Activated CD4-positive, alpha-beta memory T cell treated with anti-CD3 and anti-CD28 coated beads, Interleukin-2, amount 10 ng/mL, durations not matched to agents 7 days and 5 days (primary cell): ENCODE measurements at regions not wholly inside any gene's neighbourhood (a gene's known extent, or its start where the extent isn't known, plus 50 kb on each side); places are given as distances from the start of the nearest gene placed in this dataset.

Source experiments
- CTCF ChIA-PET: fragments of 350-600 bp; sonication (Branson Sonifier 250); formaldehyde crosslinking; loops from one replicate; lab custom pipeline; 2021; ENCODE audit warnings: antibody characterized with exemption, inconsistent platforms; lab: Charles Lee
- POLR2A ChIA-PET: fragments of 350-600 bp; sonication (Branson Sonifier 250); formaldehyde crosslinking; loops from one replicate; lab custom pipeline; 2021; ENCODE audit warnings: antibody characterized with exemption; lab: Charles Lee
- DNase-seq: peaks from one replicate; pipeline ENCODE4 v3.0.0-alpha.2; 2020
- H3K27ac Mint-ChIP-seq: one replicate; pipeline ENCODE4 v1.8.0; 2021; ENCODE audit warnings: mild to moderate bottlenecking, mixed read lengths
- H3K27me3 Mint-ChIP-seq: one replicate; pipeline ENCODE4 v1.8.0; 2021; ENCODE audit warnings: mixed read lengths
- H3K36me3 Mint-ChIP-seq: one replicate; pipeline ENCODE4 v1.8.0; 2021; ENCODE audit warnings: low read depth, mixed read lengths
- H3K4me1 Mint-ChIP-seq: one replicate; pipeline ENCODE4 v1.8.0; 2021; ENCODE audit warnings: mixed read lengths
- H3K4me3 Mint-ChIP-seq: one replicate; pipeline ENCODE4 v1.8.0; 2021; ENCODE audit warnings: mild to moderate bottlenecking, mixed read lengths
- H3K9me3 Mint-ChIP-seq: one replicate; pipeline ENCODE4 v1.8.0; 2021; ENCODE audit warnings: mixed read lengths

DNA sequence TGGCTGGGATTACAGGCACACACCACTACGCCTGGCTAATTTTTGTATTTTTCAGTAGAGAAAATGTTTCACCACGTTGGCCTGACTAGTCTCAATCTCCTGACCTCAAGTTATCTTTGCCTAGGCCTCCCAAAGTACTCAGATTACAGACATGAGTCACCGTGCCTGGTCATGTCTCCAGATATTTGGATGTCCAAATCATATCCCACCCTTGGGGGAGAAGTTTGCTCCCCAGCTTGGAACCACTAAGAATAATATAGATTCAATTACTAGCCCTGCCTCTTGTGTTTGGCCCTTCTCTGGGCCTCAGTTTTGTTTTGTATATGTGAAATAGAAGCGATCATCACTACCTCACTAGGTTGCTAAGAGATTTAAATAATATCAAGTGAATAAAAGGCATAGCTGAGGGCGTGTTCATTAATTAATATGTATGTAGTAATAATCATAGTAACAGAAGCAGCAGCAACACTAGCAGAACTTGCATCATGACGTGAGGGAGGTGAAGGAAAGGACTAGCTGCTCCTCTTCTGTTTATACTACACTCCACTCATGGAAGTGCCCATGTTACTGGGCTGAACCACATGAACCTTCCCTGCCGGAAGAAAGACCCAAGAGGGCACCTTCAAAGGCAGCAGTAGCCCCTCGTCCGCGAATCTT lies 253.6 kb upstream of the XYLT1 start:
- no peak overlapping the region for H3K4me3 Mint-ChIP-seq
- H3K27ac Mint-ChIP-seq, result no peak overlapping the region
- no peaks in the 10 kb centered on the region for H3K9me3 Mint-ChIP-seq
- DNase-seq, result no peak
- ChIA-PET CTCF (no interaction called here), POLR2A (no interaction called here)
- H3K4me1 Mint-ChIP-seq, result no peaks in the 10 kb centered on the region
- no peaks in the 10 kb centered on the region for H3K27me3 Mint-ChIP-seq
- no peaks in the 10 kb centered on the region for H3K36me3 Mint-ChIP-seq

DNA sequence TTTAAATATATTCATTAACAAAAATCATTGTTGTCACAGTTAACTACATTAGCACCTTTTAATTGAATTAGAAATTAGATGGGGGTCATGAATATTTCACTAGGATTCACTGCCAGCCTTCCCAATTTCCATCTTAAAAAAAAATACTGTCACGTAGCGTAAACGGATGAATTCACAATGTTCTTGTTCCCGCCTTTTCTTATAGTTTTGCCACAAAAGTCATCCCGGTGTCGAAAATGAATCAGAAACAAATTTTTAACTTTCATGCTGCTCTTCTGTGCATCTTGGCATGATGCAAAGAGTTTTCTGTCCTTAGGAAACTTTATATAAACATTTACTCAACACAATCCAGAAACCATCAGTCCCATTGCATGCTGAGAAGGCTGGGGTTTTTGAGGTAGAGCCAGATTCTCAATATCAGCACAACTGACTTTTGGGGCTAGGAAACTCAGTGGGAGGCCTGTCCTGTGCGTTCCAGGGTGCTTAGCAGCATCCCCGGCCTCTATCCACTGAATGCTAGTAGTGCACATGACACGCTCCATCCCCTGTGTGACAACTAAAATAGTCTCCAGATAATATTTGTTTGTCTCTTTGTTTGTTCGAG lies 252.9 kb upstream of the XYLT1 start:
- no peak overlapping the region for H3K27ac Mint-ChIP-seq
- POLR2A ChIA-PET, result no interaction called here
- no peak for DNase-seq
- CTCF ChIA-PET, result no interaction called here
- no peaks in the 10 kb centered on the region for H3K27me3 Mint-ChIP-seq
- H3K4me3 Mint-ChIP-seq, result no peak overlapping the region
- H3K36me3 Mint-ChIP-seq, result no peaks in the 10 kb centered on the region
- H3K9me3 Mint-ChIP-seq, result no peaks in the 10 kb centered on the region
- no peaks in the 10 kb centered on the region for H3K4me1 Mint-ChIP-seq

DNA sequence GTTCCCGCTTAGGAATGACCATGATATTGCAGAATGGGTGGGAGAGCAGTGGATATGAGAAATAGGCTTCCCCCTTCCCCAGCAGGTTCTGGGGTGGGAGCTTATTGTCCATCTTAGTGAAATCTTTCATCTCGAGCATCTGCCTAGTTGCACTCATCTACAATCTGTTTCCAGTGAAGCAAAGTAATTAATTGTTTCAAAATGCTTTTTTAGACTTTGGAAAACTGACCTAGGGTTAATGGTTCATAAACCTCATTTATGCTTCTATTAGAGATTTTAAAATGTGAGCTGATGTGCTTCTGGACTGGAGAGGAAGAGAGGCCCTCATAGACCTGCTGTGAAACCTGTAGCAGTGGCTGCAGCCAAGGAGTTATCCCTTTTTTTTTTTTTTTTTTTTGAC lies 247.7 kb upstream of the XYLT1 start:
- no peaks in the 10 kb centered on the region for H3K4me1 Mint-ChIP-seq
- ChIA-PET POLR2A (no interaction called here), CTCF (no interaction called here)
- H3K36me3 Mint-ChIP-seq, result no peaks in the 10 kb centered on the region
- no peaks in the 10 kb centered on the region for H3K9me3 Mint-ChIP-seq
- DNase-seq, result no peak
- no peak overlapping the region for H3K4me3 Mint-ChIP-seq
- no peak overlapping the region for H3K27ac Mint-ChIP-seq
- no peaks in the 10 kb centered on the region for H3K27me3 Mint-ChIP-seq

DNA sequence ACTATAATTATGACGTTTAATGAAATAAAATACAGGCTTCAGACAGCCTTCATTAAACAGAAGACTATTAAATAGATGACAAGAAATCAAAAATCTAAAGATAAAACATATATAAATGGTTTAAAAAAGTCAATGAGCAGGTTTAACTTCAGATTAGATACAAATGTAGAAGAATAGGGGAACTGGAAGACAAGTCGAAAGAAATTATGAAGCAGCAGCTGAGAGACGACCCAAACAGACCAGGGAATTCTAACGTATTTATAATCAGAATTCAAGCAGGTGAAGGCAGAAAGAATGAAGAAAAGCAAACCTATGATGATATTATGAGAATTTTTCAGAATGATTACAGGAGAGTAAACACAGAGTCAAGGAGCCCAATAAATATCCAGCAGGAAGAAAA lies 235.1 kb upstream of the XYLT1 start:
- POLR2A ChIA-PET, result no interaction called here
- Mint-ChIP-seq H3K9me3 (no peaks in the 10 kb centered on the region), H3K27ac (no peak overlapping the region), H3K36me3 (no peaks in the 10 kb centered on the region), H3K27me3 (no peaks in the 10 kb centered on the region), H3K4me1 (no peaks in the 10 kb centered on the region), H3K4me3 (no peak overlapping the region)
- DNase-seq, result no peak
- CTCF ChIA-PET, result no interaction called here

DNA sequence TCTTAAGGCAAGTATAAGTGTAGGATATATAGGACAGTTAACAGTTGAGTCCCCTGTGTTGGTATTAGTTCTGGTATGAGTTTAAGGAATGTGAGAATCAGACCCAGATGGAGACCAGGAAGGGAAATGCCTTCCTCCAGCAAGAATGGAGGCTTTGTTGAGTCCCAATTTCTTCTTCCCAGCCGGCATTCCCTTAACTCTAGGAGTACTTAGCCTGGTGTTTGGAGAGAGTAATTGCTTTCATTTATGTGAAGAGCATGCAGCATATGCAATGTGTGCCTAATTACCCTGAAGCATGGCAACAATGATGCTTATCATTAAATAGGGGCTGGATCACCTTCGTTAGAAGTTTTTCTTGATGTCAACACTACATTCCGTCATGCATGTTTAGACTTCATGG lies 225.9 kb upstream of the XYLT1 start:
- no peak overlapping the region for H3K27ac Mint-ChIP-seq
- H3K4me3 Mint-ChIP-seq, result no peak overlapping the region
- DNase-seq, result no peak
- no peaks in the 10 kb centered on the region for H3K36me3 Mint-ChIP-seq
- ChIA-PET POLR2A (no interaction called here), CTCF (no interaction called here)
- H3K9me3 Mint-ChIP-seq, result no peaks in the 10 kb centered on the region
- no peaks in the 10 kb centered on the region for H3K4me1 Mint-ChIP-seq
- H3K27me3 Mint-ChIP-seq, result peaks cover 2% of the 10 kb centered on the region

DNA sequence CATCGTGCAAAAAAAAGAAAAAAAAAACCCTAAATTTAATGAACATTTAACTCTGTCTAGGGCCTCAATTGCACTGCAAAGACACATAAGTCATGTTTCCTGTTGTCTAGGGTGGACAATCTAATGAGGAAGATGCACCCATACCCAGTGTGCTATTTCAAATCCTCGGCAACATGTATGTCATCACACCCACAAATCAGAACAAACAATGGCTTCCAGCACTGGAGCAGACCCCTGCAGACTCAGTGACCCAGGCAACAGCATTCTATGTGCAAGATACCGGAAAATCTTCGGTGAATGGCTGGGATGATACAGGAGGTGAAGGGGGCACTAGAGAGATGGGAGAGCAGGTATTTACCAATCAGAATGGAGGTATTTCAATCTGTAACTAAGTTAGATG lies 221.7 kb upstream of the XYLT1 start:
- ChIA-PET POLR2A (no interaction called here), CTCF (no interaction called here)
- H3K4me1 Mint-ChIP-seq, result no peaks in the 10 kb centered on the region
- no peaks in the 10 kb centered on the region for H3K9me3 Mint-ChIP-seq
- H3K36me3 Mint-ChIP-seq, result no peaks in the 10 kb centered on the region
- H3K27ac Mint-ChIP-seq, result no peak overlapping the region
- no peak overlapping the region for H3K4me3 Mint-ChIP-seq
- H3K27me3 Mint-ChIP-seq, result peaks cover 2% of the 10 kb centered on the region
- no peak for DNase-seq

DNA sequence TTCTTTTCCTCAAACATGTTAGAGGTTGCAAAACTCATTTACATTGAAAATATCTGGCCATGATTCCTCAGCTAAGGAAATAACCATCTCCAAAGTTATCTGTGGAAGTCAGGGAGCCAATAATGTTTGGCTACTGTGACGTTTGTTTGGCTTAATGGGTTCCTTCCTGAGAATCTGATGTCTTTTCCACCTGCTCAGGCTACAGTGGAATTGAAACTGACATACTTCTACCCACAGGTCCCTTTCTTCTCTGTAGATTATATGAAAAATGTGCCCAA lies 221.1 kb upstream of the XYLT1 start:
- ChIA-PET CTCF (no interaction called here), POLR2A (no interaction called here)
- peaks cover 2% of the 10 kb centered on the region for H3K27me3 Mint-ChIP-seq
- H3K27ac Mint-ChIP-seq, result no peak overlapping the region
- H3K9me3 Mint-ChIP-seq, result no peaks in the 10 kb centered on the region
- H3K36me3 Mint-ChIP-seq, result no peaks in the 10 kb centered on the region
- DNase-seq, result no peak
- H3K4me3 Mint-ChIP-seq, result no peak overlapping the region
- H3K4me1 Mint-ChIP-seq, result no peaks in the 10 kb centered on the region

DNA sequence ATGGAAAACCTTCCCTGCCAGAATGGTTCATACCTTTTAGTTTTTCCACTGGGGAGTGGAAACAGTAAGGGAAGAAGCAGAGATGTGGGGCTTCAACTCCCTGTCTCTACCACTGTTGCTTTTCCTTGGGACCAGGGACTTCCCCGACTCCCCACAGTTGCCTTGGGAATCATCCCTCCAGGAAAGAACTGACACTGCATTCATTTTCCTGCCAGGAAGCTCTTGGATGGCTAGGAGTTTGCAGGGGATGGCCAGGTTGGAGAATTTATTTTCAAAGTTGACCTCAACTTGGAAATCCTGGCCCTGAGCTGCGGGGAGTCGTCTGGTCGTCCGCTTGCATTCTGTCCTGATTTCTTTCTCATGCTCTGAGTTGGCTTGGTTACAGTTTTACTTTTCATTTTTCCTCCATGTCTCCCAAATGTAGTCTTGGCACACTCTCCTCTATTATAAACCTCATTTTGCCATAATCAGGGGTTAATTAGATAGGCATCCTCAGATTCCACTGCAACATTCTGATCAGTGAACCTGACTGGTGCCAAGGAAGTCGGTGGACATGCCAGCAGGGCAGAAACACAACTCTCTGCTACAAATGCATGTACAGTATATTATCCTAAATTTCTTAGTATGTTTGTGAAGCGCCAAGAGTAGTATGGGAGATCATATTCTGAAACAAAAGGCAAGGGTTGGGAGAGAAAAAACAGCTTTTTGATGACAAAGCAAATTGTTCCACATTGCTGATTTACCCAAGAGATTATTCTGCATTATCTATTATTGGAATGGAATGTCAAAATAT lies 220.5 kb upstream of the XYLT1 start:
- ChIA-PET CTCF (no interaction called here), POLR2A (no interaction called here)
- Mint-ChIP-seq H3K9me3 (no peaks in the 10 kb centered on the region), H3K4me3 (no peak overlapping the region), H3K27ac (no peak overlapping the region), H3K4me1 (no peaks in the 10 kb centered on the region), H3K27me3 (peaks cover 2% of the 10 kb centered on the region), H3K36me3 (no peaks in the 10 kb centered on the region)
- no peak for DNase-seq

DNA sequence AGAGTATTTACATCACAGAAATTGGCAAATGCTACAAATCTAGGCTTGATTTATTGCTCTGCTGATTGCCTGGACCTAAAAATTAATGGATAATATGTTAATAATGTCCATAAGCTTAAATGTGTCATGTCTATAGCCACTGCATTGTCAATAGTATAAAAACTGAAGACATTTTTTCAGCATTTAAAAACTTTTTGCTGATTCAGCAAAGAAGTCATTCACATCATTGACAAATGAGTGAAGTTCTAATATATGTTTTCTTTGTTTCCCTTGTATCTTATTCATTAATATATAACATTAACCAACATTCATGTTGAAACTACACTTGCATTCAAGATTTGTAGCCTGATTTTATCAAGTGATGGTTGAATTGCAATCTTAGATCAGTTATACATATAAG lies 214.7 kb upstream of the XYLT1 start:
- no peak for DNase-seq
- Mint-ChIP-seq H3K27ac (no peak overlapping the region), H3K27me3 (no peaks in the 10 kb centered on the region), H3K9me3 (no peaks in the 10 kb centered on the region), H3K4me3 (no peak overlapping the region), H3K36me3 (no peaks in the 10 kb centered on the region), H3K4me1 (no peaks in the 10 kb centered on the region)
- ChIA-PET CTCF (no interaction called here), POLR2A (no interaction called here)

DNA sequence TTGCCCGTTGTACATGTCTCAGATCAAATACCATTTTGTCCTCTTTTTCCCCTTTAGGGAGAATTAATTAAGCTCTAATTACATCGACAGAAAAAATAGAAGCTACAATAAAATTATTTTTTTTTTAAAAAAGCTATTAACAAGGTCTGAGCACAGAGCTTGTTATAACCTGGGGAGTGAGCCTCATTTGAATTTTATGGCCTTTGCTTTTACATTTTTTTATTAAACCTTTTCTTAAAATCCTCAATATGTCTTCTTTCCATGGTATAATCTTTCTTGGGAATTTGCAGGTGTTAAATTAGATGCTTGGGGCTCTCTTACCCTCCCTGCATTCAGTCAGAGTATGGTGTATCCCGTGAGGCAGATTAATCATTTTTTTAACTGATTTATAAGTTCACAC lies 212.5 kb upstream of the XYLT1 start:
- ChIA-PET POLR2A (no interaction called here), CTCF (no interaction called here)
- Mint-ChIP-seq H3K9me3 (peaks cover 3% of the 10 kb centered on the region), H3K4me1 (no peaks in the 10 kb centered on the region), H3K36me3 (no peaks in the 10 kb centered on the region), H3K4me3 (no peak overlapping the region), H3K27me3 (peaks cover 2% of the 10 kb centered on the region), H3K27ac (no peak overlapping the region)
- DNase-seq, result no peak

DNA sequence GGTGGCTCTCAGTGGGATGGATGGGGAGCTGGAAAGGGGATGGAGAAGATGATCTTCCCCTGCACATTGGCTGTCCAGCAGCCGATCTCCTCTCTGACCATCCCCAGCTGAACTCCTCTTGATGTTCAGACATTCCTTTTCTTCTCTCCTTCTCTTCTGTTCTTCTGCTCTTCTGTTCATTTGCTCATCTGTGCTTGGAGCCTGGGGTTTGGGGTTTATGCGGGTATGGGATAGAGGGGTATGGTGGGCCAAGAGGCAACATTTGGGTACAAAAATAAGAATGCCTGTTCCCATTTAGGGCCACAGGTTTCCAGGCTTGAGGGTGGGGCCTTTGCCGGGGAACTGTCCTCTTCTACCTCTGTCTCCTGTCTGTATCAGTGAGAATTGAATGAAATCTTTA lies 205.4 kb upstream of the XYLT1 start:
- POLR2A ChIA-PET, result no interaction called here

DNA sequence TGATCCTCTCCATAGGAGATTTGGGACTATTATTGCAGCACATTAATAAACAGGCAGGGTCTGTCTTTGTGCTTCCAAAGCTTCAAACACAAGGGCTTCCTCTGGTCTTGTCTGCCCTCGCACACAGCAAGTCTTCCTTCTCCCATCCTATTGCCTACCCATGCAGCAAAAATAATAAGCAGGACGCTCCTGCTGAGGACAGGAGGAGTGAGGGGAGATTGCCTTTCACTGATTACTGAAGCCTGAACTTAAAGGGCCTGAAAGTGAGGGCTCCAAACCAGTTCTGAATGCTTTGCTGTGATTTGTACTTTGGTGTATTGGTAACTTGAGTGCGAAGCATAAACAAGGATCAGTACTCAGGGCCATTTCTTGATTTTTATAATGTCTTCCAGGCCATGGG lies 197.6 kb upstream of the XYLT1 start:
- Mint-ChIP-seq H3K9me3 (peaks cover 2% of the 10 kb centered on the region), H3K27ac (no peak overlapping the region), H3K36me3 (no peaks in the 10 kb centered on the region), H3K4me1 (no peaks in the 10 kb centered on the region), H3K27me3 (peaks cover 2% of the 10 kb centered on the region), H3K4me3 (no peak overlapping the region)
- ChIA-PET CTCF (no interaction called here), POLR2A (no interaction called here)
- DNase-seq, result no peak

More for the DNA sequence above, 205.4 kb upstream of the XYLT1 start:
- no peak overlapping the region for H3K4me3 Mint-ChIP-seq
- peaks cover 2% of the 10 kb centered on the region for H3K27me3 Mint-ChIP-seq
- DNase-seq, result no peak
- peaks cover 3% of the 10 kb centered on the region for H3K9me3 Mint-ChIP-seq
- CTCF ChIA-PET, result no interaction called here
- no peak overlapping the region for H3K27ac Mint-ChIP-seq
- H3K36me3 Mint-ChIP-seq, result no peaks in the 10 kb centered on the region
- H3K4me1 Mint-ChIP-seq, result no peaks in the 10 kb centered on the region

DNA sequence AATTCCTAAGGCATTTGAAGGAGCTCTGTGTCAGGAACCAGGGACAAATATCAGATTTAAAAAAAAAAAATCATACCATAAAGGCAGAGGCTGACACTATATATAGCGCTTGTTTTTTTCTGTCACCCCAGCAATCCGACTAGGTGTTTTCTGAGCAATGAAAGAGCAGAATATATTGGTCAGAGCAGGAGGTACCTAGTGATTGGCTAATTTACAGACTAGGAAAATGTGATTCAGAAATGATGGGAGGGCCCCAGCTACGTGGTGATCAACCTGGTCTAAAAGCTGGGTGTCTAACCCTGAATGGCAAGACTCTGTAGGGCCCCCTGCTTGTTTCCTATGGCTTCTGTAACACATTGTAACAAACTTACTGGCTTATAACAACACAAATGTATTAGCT lies 195.5 kb upstream of the XYLT1 start:
- CTCF ChIA-PET, result no interaction called here
- H3K9me3 Mint-ChIP-seq, result peaks cover 2% of the 10 kb centered on the region

DNA sequence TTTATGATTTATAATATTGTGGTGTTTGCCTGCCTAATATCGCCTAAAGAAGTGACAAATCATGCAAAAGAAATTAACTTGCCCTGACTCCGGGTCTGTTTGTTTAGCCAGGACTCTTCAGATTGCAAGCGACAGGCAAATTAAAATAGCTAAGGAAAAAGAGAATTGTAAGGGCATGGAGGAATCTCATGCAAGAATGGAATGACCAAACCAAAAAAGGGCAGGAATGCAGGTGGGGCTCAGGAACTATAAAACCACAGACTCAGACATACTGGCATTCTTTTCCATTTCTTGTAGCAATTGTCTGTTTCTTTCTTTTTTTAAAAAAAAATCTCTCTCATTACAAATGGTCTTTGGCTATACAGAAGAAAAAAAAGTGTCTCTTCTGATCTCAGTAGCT lies 188.1 kb upstream of the XYLT1 start:
- Mint-ChIP-seq H3K9me3 (no peaks in the 10 kb centered on the region), H3K4me3 (no peak overlapping the region), H3K27ac (no peak overlapping the region), H3K36me3 (no peaks in the 10 kb centered on the region), H3K4me1 (no peaks in the 10 kb centered on the region), H3K27me3 (peaks cover 8% of the 10 kb centered on the region)
- DNase-seq, result no peak
- CTCF ChIA-PET, result no interaction called here
- POLR2A ChIA-PET, result no interaction called here

More for the DNA sequence above, 195.5 kb upstream of the XYLT1 start:
- H3K36me3 Mint-ChIP-seq, result no peaks in the 10 kb centered on the region
- no peak for DNase-seq
- no peak overlapping the region for H3K4me3 Mint-ChIP-seq
- POLR2A ChIA-PET, result no interaction called here
- peaks cover 2% of the 10 kb centered on the region for H3K27me3 Mint-ChIP-seq
- no peak overlapping the region for H3K27ac Mint-ChIP-seq
- no peaks in the 10 kb centered on the region for H3K4me1 Mint-ChIP-seq
